ENCODE measurements at regions not wholly inside any gene's neighbourhood (a gene's known extent, or its start where the extent isn't known, plus 50 kb on each side); places are given as distances from the start of the nearest gene placed in this dataset.

DNA sequence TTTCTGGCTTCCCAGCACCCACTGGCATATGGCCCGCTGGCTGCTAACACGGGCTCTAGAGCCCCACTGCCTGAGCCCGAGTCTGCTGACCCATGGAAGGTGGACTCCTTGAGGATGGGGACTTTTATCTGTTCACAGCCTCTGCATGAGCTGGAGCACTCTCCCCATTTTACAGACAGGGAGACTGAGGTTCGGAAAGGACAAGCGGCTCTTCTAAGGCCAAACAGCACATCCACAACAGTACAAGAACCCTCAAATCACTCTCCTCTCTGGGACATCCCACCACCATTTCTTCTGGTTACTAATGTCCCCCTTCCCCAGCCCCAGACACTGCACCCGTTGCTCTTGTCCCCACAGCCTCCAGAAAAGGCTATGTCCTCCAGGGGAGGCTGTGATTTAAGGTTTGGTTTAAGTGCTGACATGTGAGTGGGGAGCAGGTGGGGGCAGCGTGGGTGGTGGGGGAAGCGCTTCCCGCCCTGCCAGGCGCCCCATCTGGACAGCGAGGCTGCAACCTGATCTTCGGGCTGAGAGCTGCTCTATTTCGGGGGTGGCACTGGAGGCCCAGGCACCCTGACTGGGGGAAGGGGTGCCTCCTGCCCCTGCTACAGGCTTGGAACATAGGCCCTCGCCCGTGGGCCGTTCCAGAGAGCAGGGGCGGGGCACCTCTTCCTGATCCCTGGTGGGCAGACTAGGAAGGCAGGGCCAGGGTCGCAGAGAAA lies 104.8 kb upstream of the WNT4 start:
- POLR2A ChIA-PET (ENCODE audit: partially characterized antibody), result no interaction called here
- peaks cover 13 to 21% of the 10 kb centered on the region in 2 donors for H3K27me3 Mint-ChIP-seq
- intact Hi-C loops (cut with micrococcal nuclease), result no loop called here

DNA sequence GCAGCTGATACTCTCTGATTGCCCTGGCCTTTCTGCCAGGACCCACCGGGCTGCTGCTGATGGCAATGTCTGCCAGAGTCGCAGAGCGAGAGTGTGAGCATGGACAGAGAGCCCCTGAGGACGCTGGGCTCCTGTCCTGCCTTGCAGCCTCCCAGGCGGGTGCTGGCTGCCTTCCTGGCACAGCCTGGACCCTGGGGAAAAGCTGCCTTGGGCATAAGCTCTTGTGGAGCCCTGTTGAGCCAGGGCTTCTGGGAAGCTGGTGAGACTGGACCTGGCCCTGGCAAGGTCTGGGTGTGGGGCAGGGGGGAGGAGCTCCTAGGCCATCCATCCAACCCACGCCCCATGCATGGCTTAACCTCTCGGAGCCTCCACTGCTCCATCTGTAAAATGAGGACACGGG lies 105.8 kb upstream of the WNT4 start:
- intact Hi-C loops (cut with micrococcal nuclease), result no loop called here
- Histone ChIP-seq H3K4me3 (ENCODE audit: low read length in 2 of 2) (no peak overlapping the region), H3K4me1 (ENCODE audit: insufficient read depth, low read length) (no peaks in the 10 kb centered on the region), H3K9me3 (ENCODE audit: control insufficient read depth in 1 of 2, low read length in 2 of 2) (no peaks in the 10 kb centered on the region), H3K27ac (ENCODE audit: low read depth, low read length) (no peak overlapping the region), H3K36me3 (ENCODE audit: insufficient read depth, low read length) (no peaks in the 10 kb centered on the region), H3K27me3 (ENCODE audit: insufficient read depth, low read length) (no peaks in the 10 kb centered on the region)
- peaks cover 0 to 2% (median 0%) of the 10 kb centered on the region in 8 donors for H3K9me3 Mint-ChIP-seq
- no peak for DNase-seq
- ChIA-PET CTCF (ENCODE audit: partially characterized antibody) (no interaction called here), POLR2A (ENCODE audit: partially characterized antibody) (no interaction called here)
- peaks cover 17 to 27% of the 10 kb centered on the region in 2 donors for H3K27me3 Mint-ChIP-seq
- no peaks in the 10 kb centered on the region for H3K36me3 Mint-ChIP-seq
- peaks cover 0 to 2% (median under 1%) of the 10 kb centered on the region in 4 donors for H3K4me1 Mint-ChIP-seq
- no peak overlapping the region for H3K4me3 Mint-ChIP-seq
- no peak overlapping the region for H3K27ac Mint-ChIP-seq

More for the DNA sequence above, 104.8 kb upstream of the WNT4 start:
- Histone ChIP-seq H3K9me3 (ENCODE audit: control insufficient read depth in 1 of 2, low read length in 2 of 2) (no peaks in the 10 kb centered on the region), H3K27me3 (ENCODE audit: insufficient read depth, low read length) (no peaks in the 10 kb centered on the region), H3K4me3 (ENCODE audit: low read length in 2 of 2) (no peak overlapping the region), H3K36me3 (ENCODE audit: insufficient read depth, low read length) (no peaks in the 10 kb centered on the region), H3K27ac (ENCODE audit: low read depth, low read length) (no peak overlapping the region), H3K4me1 (ENCODE audit: insufficient read depth, low read length) (no peaks in the 10 kb centered on the region)
- no peak overlapping the region for H3K27ac Mint-ChIP-seq
- no peaks in the 10 kb centered on the region for H3K36me3 Mint-ChIP-seq
- peaks cover 0 to 2% (median 0%) of the 10 kb centered on the region in 8 donors for H3K9me3 Mint-ChIP-seq
- no peak for DNase-seq
- CTCF ChIA-PET (ENCODE audit: partially characterized antibody), result no interaction called here
- peaks cover 0 to 2% (median 0%) of the 10 kb centered on the region in 4 donors for H3K4me1 Mint-ChIP-seq
- no peak overlapping the region for H3K4me3 Mint-ChIP-seq

DNA sequence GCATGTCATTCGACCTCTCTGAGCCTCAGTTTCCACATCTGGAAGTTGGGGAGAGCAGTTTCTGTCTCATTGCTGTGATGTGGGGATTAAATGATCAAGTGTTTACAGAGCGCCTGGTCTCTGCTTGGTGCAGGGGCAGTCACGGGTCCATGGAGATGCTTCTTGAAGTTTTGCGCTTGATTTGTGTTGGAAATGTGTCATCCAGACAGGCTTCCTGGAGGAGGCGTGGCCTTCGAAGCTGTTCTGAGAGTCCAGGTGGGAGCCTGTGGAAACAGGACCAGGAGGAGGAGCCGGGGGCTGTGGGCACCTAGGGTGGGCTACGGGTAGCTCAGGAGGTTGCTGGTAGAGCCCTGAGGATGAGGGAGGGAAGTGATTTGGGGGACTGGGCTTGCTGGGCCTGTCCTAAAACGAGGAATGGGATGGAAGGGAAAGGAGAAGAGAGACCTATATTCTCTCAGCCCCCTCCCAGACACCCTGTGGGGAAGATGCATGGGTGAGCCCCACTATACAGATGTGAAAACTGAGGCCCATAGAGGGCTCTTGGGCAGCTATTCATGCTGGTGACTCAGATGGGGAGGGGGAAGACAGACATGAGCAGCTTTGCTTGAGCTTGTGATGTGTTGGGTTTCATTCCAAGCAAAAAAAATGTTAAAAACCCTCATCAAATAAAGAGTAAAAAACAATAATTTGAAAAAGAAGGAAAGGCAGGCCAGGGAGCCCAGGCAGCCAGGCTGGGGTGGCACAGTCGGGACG lies 107.2 kb upstream of the WNT4 start:
- no peak overlapping the region for H3K27ac ChIP-seq (ENCODE audit: low read depth, low read length)
- no peak for DNase-seq
- no peaks in the 10 kb centered on the region for H3K4me1 ChIP-seq (ENCODE audit: insufficient read depth, low read length)
- no peaks in the 10 kb centered on the region for H3K36me3 ChIP-seq (ENCODE audit: insufficient read depth, low read length)
- H3K4me3 Mint-ChIP-seq, result no peak overlapping the region
- CTCF ChIA-PET (ENCODE audit: partially characterized antibody), result no interaction called here
- peaks cover 0 to 2% (median 0%) of the 10 kb centered on the region in 8 donors for H3K9me3 Mint-ChIP-seq
- peaks cover 0 to 2% (median under 1%) of the 10 kb centered on the region in 4 donors for H3K4me1 Mint-ChIP-seq
- POLR2A ChIA-PET (ENCODE audit: partially characterized antibody), result no interaction called here
- H3K27ac Mint-ChIP-seq, result no peak overlapping the region
- H3K9me3 ChIP-seq (ENCODE audit: control insufficient read depth in 1 of 2, low read length in 2 of 2), result no peaks in the 10 kb centered on the region
- no peaks in the 10 kb centered on the region for H3K27me3 ChIP-seq (ENCODE audit: insufficient read depth, low read length)
- no peak overlapping the region for H3K4me3 ChIP-seq (ENCODE audit: low read length in 2 of 2)
- no peaks in the 10 kb centered on the region for H3K36me3 Mint-ChIP-seq
- intact Hi-C loops (cut with micrococcal nuclease), result no loop called here
- H3K27me3 Mint-ChIP-seq, result peaks cover 13 to 29% of the 10 kb centered on the region in 2 donors

DNA sequence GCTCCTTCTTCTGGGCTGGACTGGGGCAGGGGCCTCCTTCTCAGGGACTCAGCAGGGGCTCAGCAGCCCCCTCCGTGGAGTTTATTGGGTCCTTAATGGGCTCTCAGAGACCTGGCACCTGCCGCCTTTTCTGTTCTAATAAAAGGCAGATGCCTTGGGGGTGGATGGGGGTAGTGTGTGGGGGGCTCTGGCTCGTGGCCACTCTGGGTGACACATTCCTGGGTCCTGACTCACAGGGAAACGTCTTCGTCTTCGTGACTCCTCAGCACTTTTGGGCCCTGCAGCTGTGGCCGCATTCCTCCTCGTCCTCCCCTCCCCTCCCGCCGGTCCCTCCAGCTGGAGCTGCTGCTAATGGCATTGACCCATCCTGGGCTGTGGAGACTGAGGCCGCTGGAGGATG lies 107.8 kb upstream of the WNT4 start:
- CTCF ChIA-PET (ENCODE audit: partially characterized antibody), result no interaction called here
- H3K9me3 Mint-ChIP-seq, result peaks cover 0 to 2% (median 0%) of the 10 kb centered on the region in 8 donors
- peaks cover 13 to 29% of the 10 kb centered on the region in 2 donors for H3K27me3 Mint-ChIP-seq

DNA sequence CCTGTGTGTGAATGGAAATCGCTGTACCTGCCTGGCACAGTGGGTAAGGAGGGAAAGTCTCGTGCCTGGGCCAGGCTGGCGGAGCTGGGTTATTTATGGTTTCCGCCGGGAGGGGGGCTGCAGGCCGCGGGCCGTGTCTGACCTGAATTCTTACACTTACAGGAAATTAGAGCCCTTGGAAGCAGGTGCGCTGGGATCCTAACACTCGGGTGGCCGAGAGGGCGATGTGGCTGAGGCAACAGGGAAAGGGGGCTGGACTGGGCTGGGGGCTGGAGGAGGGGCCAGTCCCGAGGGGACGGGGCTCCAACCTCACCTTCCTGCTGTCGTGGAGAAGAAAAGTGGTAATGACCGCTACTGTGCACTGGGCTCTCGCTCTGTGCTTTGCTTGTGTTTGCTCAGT lies 109.4 kb upstream of the WNT4 start:
- no peaks in the 10 kb centered on the region for H3K36me3 Mint-ChIP-seq
- H3K27me3 Mint-ChIP-seq, result peaks cover 13 to 29% of the 10 kb centered on the region in 2 donors
- Histone ChIP-seq H3K36me3 (ENCODE audit: insufficient read depth, low read length) (no peaks in the 10 kb centered on the region), H3K4me3 (ENCODE audit: low read length in 2 of 2) (no peak overlapping the region), H3K4me1 (ENCODE audit: insufficient read depth, low read length) (no peaks in the 10 kb centered on the region), H3K9me3 (ENCODE audit: control insufficient read depth in 1 of 2, low read length in 2 of 2) (no peaks in the 10 kb centered on the region), H3K27me3 (ENCODE audit: insufficient read depth, low read length) (no peaks in the 10 kb centered on the region), H3K27ac (ENCODE audit: low read depth, low read length) (no peak overlapping the region)
- H3K4me3 Mint-ChIP-seq, result no peak overlapping the region
- H3K9me3 Mint-ChIP-seq, result no peaks in the 10 kb centered on the region
- peaks cover 0 to 2% (median under 1%) of the 10 kb centered on the region in 4 donors for H3K4me1 Mint-ChIP-seq
- DNase-seq, result no peak
- CTCF ChIA-PET (ENCODE audit: partially characterized antibody), result no interaction called here
- no peak overlapping the region for H3K27ac Mint-ChIP-seq
- intact Hi-C loops (cut with micrococcal nuclease), result no loop called here
- POLR2A ChIA-PET (ENCODE audit: partially characterized antibody), result no interaction called here

More for the DNA sequence above, 107.8 kb upstream of the WNT4 start:
- no peaks in the 10 kb centered on the region for H3K27me3 ChIP-seq (ENCODE audit: insufficient read depth, low read length)
- H3K27ac ChIP-seq (ENCODE audit: low read depth, low read length), result no peak overlapping the region
- no peak overlapping the region for H3K4me3 Mint-ChIP-seq
- H3K36me3 ChIP-seq (ENCODE audit: insufficient read depth, low read length), result no peaks in the 10 kb centered on the region
- no peak for DNase-seq
- no peak overlapping the region for H3K4me3 ChIP-seq (ENCODE audit: low read length in 2 of 2)
- H3K4me1 Mint-ChIP-seq, result peaks cover 0 to 2% (median under 1%) of the 10 kb centered on the region in 4 donors
- intact Hi-C loops (cut with micrococcal nuclease), result no loop called here
- H3K27ac Mint-ChIP-seq, result no peak overlapping the region
- no peaks in the 10 kb centered on the region for H3K9me3 ChIP-seq (ENCODE audit: control insufficient read depth in 1 of 2, low read length in 2 of 2)
- H3K4me1 ChIP-seq (ENCODE audit: insufficient read depth, low read length), result no peaks in the 10 kb centered on the region
- H3K36me3 Mint-ChIP-seq, result no peaks in the 10 kb centered on the region
- POLR2A ChIA-PET (ENCODE audit: partially characterized antibody), result no interaction called here

DNA sequence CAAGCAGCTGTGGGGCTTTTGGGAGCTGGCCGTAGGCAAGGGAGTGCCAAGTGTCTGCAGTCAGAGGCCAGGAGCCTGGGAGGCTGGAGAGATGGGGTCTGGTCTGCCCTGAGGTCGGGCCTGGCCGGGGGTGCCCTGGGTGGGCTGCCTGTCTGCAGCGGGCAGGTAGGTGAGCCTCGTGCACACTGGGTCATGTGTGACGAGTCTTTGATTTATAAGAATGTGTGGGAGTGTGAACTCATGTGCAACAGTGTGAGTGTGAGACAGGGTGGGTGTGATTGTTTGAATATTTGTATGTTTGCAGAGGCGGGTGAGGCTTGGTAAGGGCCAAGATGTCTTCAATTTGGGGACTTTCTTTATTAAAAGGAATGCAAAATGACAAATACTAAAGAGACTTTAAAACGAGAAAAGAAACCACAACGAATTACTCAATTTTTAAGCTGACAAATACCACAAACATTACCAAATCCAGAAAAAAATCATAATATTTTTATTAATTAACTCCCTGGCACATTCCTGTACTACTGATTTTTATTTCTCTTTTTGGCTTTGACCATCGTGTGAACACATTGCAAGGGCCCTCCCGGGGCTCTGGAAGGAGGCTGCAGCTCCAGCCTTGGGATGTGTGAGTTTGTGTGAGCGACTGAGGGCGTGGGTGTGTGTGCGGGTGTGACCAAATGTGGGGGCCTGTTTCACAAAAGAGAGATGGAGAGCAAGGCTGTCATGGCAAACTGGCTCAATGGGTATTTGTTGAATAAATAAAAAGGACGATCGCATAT lies 110.3 kb upstream of the WNT4 start:
- H3K4me3 Mint-ChIP-seq, result no peak overlapping the region
- POLR2A ChIA-PET (ENCODE audit: partially characterized antibody), result no interaction called here
- peaks cover 12 to 30% of the 10 kb centered on the region in 2 donors for H3K27me3 Mint-ChIP-seq
- H3K27ac ChIP-seq (ENCODE audit: low read depth, low read length), result no peak overlapping the region
- H3K27ac Mint-ChIP-seq, result no peak overlapping the region
- CTCF ChIA-PET (ENCODE audit: partially characterized antibody), result no interaction called here
- H3K36me3 ChIP-seq (ENCODE audit: insufficient read depth, low read length), result no peaks in the 10 kb centered on the region
- H3K9me3 ChIP-seq (ENCODE audit: control insufficient read depth in 1 of 2, low read length in 2 of 2), result no peaks in the 10 kb centered on the region
- no peak overlapping the region for H3K4me3 ChIP-seq (ENCODE audit: low read length in 2 of 2)
- peaks cover 0 to 2% (median under 1%) of the 10 kb centered on the region in 4 donors for H3K4me1 Mint-ChIP-seq
- intact Hi-C loops (cut with micrococcal nuclease), result no loop called here
- no peaks in the 10 kb centered on the region for H3K36me3 Mint-ChIP-seq
- no peaks in the 10 kb centered on the region for H3K4me1 ChIP-seq (ENCODE audit: insufficient read depth, low read length)
- H3K27me3 ChIP-seq (ENCODE audit: insufficient read depth, low read length), result no peaks in the 10 kb centered on the region
- no peaks in the 10 kb centered on the region for H3K9me3 Mint-ChIP-seq
- no peak for DNase-seq

DNA sequence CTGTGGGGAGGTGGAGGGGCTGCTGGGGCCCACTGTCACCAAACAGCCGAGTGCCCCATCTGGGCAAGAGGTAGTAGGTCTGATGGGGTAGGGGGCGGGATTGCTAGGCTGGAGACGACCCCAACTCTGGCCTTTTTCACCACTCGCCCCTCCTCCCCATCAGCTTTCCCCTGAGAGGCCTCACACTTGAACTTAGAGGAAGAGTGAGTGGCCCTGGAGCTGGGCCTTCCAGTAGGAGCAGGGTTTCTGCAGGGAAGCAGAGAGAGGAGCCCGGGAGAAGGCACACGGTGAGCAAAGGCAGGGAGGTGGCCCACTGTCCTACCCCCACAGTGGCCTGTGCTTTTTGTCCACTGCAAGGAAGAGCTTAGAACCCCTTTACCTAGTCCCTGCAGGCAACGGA lies 111.9 kb upstream of the WNT4 start:
- intact Hi-C loops (cut with micrococcal nuclease), result no loop called here
- CTCF ChIA-PET (ENCODE audit: partially characterized antibody), result no interaction called here
- peaks cover 8 to 22% of the 10 kb centered on the region in 2 donors for H3K27me3 Mint-ChIP-seq

More for the DNA sequence above, 111.9 kb upstream of the WNT4 start:
- no peak for DNase-seq
- Mint-ChIP-seq H3K36me3 (no peaks in the 10 kb centered on the region), H3K9me3 (no peaks in the 10 kb centered on the region), H3K4me1 (peaks cover 0 to 2% (median under 1%) of the 10 kb centered on the region in 4 donors), H3K27ac (no peak overlapping the region), H3K4me3 (no peak overlapping the region)
- Histone ChIP-seq H3K27ac (ENCODE audit: low read depth, low read length) (no peak overlapping the region), H3K4me1 (ENCODE audit: insufficient read depth, low read length) (no peaks in the 10 kb centered on the region), H3K9me3 (ENCODE audit: control insufficient read depth in 1 of 2, low read length in 2 of 2) (no peaks in the 10 kb centered on the region), H3K4me3 (ENCODE audit: low read length in 2 of 2) (no peak overlapping the region), H3K27me3 (ENCODE audit: insufficient read depth, low read length) (no peaks in the 10 kb centered on the region), H3K36me3 (ENCODE audit: insufficient read depth, low read length) (no peaks in the 10 kb centered on the region)
- POLR2A ChIA-PET (ENCODE audit: partially characterized antibody), result no interaction called here

Data from CD4-positive, alpha-beta memory T cell (primary cell).